Omental fat pad (tissue), 3 donors: ENCODE measurements at regions not wholly inside any gene's neighbourhood (a gene's known extent, or its start where the extent isn't known, plus 50 kb on each side); places are given as distances from the start of the nearest gene placed in this dataset. TPM values are rescaled to one million over a fixed set of nuclear protein-coding genes. Genes with fewer than 3 reads are reported as not detected.

Source experiments
- ATAC-seq: fragments of 150-250 bp; one replicate; pipeline ENCODE4 v1.9.1; 2016; ENCODE audit warnings: mild to moderate bottlenecking, moderate library complexity; ENCODE audit not compliant: low FRiP score
- DNase-seq: peaks from one replicate; pipeline ENCODE4 v3.0.0-alpha.2; 2019; ENCODE audit warnings: low spot score
- CTCF ChIP-seq, 3 donors: fragments of 450-650 bp; IDR thresholded peaks; one replicate each; pipeline ENCODE4 v1.5.1; 2016 to 2017; ENCODE audit warnings: antibody characterized with exemption in 3 of 3, mild to moderate bottlenecking in 3 of 3, moderate library complexity in 2 of 3
- small RNA-seq: library from RNA; depleted of rRNA; stranded (forward); fragments of <200 nt; gene quantifications from one replicate; pipeline ENCODE3, GENCODE V24; 2016

DNA sequence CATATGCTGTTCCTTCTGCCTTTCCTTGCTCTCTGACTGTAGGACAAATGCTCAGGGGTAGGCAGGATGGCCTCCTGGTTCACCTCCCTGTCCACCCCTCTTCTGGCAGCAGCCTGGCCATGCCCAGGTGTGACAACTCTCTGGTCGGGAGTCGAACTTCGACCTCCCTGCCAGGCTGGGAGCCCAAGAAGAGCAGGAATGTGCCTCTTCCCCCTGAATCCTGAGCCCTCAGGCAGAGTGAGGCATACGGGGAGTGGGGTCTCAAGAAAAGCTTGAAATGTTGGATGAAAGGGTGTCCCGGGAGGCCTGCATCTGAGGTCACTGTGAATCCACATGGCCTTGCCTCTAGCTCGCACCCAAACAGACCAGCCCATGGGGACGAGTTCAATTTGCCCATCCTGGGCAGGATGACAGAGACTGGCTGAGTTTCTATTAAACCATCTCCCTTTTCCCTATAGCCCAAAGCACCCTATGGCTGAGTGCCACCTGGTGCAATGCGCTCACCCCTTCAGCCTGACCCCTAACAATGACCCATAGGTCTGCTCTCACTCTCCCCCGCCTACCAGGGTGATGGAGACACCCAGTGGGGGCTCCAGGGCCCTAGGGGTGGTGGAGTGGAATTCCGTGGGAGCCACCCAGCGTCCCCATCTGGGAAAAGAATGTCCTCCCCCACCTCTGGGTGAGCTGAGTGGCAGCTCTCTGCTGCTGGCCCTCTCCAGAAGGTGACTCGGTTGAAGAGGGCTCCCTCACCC, 52.9 kb upstream of the DIO3 start:
- no peak for DNase-seq
- no peak for TF ChIP-seq CTCF (IDR thresholded peaks at IDR 0.05)
- ATAC-seq: no peak

- DNase-seq (no peak), ATAC-seq (no peak)
- no peak for TF ChIP-seq CTCF (IDR thresholded peaks at IDR 0.05)
Observed at GRCh38 chr14:101508948-101509729, 52.2 kb upstream of the DIO3 start.

GRCh38 chr14:101509730-101510371, 51.4 kb upstream of the DIO3 start:
- TF ChIP-seq CTCF (IDR thresholded peaks at IDR 0.05): no peak
- DNase-seq: no peak
- no peak for ATAC-seq

DNA sequence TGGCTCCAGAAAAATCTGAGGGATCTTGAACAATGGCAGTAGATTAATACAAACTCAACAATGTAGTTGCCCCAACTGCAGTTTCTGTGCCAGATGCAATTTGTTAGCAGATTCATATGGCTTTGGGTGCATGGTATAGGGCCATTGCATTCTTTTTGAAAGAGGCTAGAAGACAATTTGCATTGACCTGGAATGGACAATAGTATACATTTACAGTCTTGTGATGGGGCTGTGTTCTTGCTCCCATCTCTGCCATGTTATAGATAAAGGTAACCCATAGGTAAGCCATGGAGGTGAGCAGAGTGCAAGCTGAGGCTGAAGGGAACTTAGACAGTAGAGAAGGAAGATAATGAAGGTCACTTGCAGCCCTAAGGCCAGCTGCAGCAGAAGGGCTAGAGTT, 50.1 kb upstream of the DIO3 start:
- no peak for TF ChIP-seq CTCF (IDR thresholded peaks at IDR 0.05)
- no peak for DNase-seq
- no peak for ATAC-seq

Small RNA genes in the stretch of these regions (small RNA-seq; reads per million reads assigned to genes)
- gene MIR1185-1 (not detected), gene MIR1185-2 (not detected), gene MIR1193 (not detected), gene MIR1197 (not detected), gene MIR134 (29.9 reads per million, percentile 94 among the genes with 10 or more reads in this experiment), gene MIR154 (not detected), gene MIR299 (0.52 reads per million), gene MIR300 (not detected), gene MIR323A (1.3 reads per million, percentile 8 among the genes with 10 or more reads in this experiment), gene MIR323B (not detected), gene MIR329-1 (not detected), gene MIR329-2 (not detected), gene MIR369 (0.39 reads per million), gene MIR377 (1.9 reads per million, percentile 37 among the genes with 10 or more reads in this experiment), gene MIR379 (4.8 reads per million, percentile 75 among the genes with 10 or more reads in this experiment), gene MIR380 (not detected), gene MIR381 (5.3 reads per million, percentile 78 among the genes with 10 or more reads in this experiment), gene MIR409 (105 reads per million, percentile 96 among the genes with 10 or more reads in this experiment), gene MIR411 (38.4 reads per million, percentile 95 among the genes with 10 or more reads in this experiment), gene MIR412 (1.2 reads per million), gene MIR485 (4.4 reads per million, percentile 73 among the genes with 10 or more reads in this experiment), gene MIR487A (1.2 reads per million), gene MIR487B (1.8 reads per million, percentile 33 among the genes with 10 or more reads in this experiment), gene MIR494 (0.90 reads per million), gene MIR495 (0.39 reads per million), gene MIR496 (0.52 reads per million), gene MIR539 (not detected), gene MIR541 (not detected), gene MIR543 (0.64 reads per million), gene MIR544A (not detected), gene MIR654 (19.5 reads per million, percentile 93 among the genes with 10 or more reads in this experiment), gene MIR655 (not detected), gene MIR656 (not detected), gene MIR668 (not detected), gene MIR758 (0.39 reads per million), gene MIR889 (0.90 reads per million), gene RF00012 (not detected), gene RF00181 (not detected), gene SNORD114-10 (0.39 reads per million), gene SNORD114-11 (3.2 reads per million, percentile 63 among the genes with 10 or more reads in this experiment), gene SNORD114-12 (10,662 reads per million, percentile 100 among the genes with 10 or more reads in this experiment), gene SNORD114-13 (0.90 reads per million), gene SNORD114-14 (160 reads per million, percentile 97 among the genes with 10 or more reads in this experiment), gene SNORD114-15 (63.4 reads per million, percentile 96 among the genes with 10 or more reads in this experiment), gene SNORD114-16 (not detected), gene SNORD114-17 (69.8 reads per million, percentile 96 among the genes with 10 or more reads in this experiment), gene SNORD114-18 (not detected), gene SNORD114-19 (0.39 reads per million), gene SNORD114-20 (863 reads per million, percentile 99 among the genes with 10 or more reads in this experiment), gene SNORD114-21 (276 reads per million, percentile 97 among the genes with 10 or more reads in this experiment), gene SNORD114-22 (1,896 reads per million, percentile 99 among the genes with 10 or more reads in this experiment), gene SNORD114-23 (129 reads per million, percentile 97 among the genes with 10 or more reads in this experiment), gene SNORD114-24 (1.0 reads per million), gene SNORD114-25 (299 reads per million, percentile 98 among the genes with 10 or more reads in this experiment), gene SNORD114-26 (not detected), gene SNORD114-27 (not detected), gene SNORD114-28 (73.1 reads per million, percentile 96 among the genes with 10 or more reads in this experiment), gene SNORD114-29 (0.52 reads per million), gene SNORD114-30 (not detected), gene SNORD114-31 (not detected), gene SNORD114-5 (1.5 reads per million, percentile 22 among the genes with 10 or more reads in this experiment), gene SNORD114-6 (0.77 reads per million), gene SNORD114-7 (not detected), gene SNORD114-9 (597 reads per million, percentile 98 among the genes with 10 or more reads in this experiment)
